Medulla oblongata (tissue), 1 donor: ENCODE measurements at regions not wholly inside any gene's neighbourhood (a gene's known extent, or its start where the extent isn't known, plus 50 kb on each side); places are given as distances from the start of the nearest gene placed in this dataset.

Experiments used
- DNase-seq: peaks from one replicate; pipeline ENCODE4 v3.0.0-alpha.2; 2015; ENCODE audit errors: extremely low spot score

GRCh38 chr4:18278244-18278643, 256.7 kb upstream of the LCORL start:
- no peak for DNase-seq

DNA sequence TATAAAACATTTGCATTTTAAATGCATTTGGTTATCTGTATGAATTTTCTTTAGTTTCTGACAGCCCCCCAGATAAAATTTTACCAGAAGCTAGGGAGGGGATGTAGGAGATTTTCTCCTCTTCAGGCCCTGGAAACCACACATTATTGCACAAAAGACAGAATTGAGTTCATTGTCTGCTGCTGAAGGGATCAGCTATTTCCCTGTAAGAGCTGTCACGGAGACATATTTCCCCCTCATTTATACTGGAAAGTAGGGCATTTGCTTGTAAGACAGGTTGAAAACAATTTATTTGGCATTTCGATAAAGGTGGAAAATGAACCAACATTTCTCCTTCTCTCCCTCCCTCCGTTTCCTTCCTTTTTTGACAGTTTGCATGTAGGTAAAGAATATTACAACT, 241.3 kb upstream of the LCORL start:
- DNase-seq: no peak

- DNase-seq: no peak
These were observed 230.5 kb upstream of the LCORL start for GRCh38 chr4:18252052-18252451.

- DNase-seq: no peak
These were observed 229.0 kb upstream of the LCORL start for GRCh38 chr4:18250564-18250963.

- DNase-seq: no peak
These were observed 227.1 kb upstream of the LCORL start for GRCh38 chr4:18248611-18249010.

DNA sequence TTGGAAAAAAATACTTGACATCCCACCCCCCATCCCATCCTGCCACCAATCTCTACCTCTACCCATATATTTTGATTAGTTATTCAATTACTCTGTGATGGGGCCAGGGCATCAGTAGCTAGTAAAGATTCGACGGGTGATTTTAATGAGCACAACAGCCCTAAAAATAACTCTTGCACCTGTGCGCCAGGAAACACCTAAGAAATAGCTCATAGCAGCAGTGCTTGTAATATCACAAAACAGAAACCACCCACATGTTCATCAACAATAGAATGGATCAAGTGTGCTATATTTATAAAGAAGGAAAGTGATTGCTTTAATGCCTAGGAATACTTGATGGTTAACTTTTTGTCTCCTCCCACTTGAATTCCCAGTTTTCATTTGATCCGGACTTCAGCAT, 225.6 kb upstream of the LCORL start:
- DNase-seq: no peak

GRCh38 chr4:18242919-18243693, 221.6 kb upstream of the LCORL start:
- DNase-seq: no peak

DNA sequence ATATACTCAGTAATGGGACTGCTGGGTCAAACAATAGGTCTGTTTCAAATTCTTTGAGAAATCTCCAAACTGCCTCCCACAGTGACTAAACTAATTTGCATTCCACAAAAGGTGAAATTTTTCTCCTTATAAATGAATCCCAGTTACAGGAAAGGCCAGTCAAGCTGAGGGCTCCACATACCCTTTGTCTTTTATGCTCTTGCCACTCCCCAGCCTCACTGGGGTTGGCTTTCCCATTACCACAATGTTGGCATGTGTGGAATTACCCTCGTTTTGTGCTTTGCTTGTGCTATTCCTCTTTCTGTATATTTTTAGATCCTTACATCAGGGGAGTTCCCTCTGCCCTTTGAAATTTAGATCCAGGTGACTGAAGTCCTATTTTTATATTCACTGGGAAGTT, 220.2 kb upstream of the LCORL start:
- DNase-seq: no peak

DNA sequence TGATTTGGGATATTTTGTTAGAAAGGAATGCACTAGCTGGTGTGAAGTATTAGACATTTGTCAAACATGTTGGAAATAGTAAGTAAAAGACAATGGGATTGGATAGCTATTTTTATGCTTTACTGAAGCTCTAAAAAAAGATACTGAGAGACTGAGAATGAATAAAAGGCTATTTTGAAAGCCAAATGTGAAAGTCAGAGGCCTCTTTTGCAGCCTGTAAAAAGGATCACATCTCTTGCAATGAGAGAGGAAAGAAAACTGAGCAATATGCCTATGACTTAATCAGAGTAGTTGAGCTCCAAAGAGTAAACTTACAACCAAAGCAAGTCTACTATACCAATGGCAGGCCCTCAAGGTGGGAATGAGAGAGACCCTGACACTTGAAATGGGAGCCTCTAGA, 212.6 kb upstream of the LCORL start:
- DNase-seq: no peak

DNA sequence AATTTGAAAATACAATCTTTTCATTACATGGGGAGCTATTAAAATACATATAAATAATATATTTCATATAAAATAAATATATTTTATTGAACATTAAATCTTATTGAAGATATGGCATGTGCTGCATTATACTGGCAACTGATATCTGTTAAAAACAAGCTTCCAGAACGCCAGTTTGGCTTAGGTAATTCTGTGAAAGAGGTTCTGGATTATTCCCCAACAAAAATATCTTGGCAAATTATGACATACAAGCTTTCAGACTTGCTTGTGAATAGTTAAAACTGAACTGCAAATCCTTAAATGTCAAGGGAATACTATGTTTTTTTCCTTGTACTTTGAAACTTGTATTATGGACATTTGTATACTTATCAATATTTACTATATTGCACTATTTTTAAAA, 210.2 kb upstream of the LCORL start:
- DNase-seq: no peak

DNA sequence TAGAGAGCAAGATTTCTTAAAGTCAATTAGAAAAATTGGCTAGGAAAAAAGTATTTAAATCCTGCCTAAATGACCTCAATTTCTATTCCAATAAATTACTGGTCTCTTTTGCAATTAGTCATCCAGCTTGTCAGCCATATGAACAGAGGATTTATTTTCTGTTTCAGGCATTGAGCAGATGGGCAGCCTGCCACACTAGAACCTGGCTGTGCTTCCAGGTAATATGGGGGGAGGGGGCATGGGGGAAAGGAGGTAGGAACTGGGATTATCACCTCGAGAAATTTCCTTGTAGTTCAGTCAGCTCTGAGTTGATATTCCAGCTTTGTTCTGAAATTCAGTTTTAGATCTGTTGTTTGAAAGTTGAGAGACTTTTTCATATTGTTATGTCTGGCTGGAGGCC, 206.3 kb upstream of the LCORL start:
- DNase-seq: no peak

GRCh38 chr4:18214411-18215055, 193.0 kb upstream of the LCORL start:
- DNase-seq: no peak

DNA sequence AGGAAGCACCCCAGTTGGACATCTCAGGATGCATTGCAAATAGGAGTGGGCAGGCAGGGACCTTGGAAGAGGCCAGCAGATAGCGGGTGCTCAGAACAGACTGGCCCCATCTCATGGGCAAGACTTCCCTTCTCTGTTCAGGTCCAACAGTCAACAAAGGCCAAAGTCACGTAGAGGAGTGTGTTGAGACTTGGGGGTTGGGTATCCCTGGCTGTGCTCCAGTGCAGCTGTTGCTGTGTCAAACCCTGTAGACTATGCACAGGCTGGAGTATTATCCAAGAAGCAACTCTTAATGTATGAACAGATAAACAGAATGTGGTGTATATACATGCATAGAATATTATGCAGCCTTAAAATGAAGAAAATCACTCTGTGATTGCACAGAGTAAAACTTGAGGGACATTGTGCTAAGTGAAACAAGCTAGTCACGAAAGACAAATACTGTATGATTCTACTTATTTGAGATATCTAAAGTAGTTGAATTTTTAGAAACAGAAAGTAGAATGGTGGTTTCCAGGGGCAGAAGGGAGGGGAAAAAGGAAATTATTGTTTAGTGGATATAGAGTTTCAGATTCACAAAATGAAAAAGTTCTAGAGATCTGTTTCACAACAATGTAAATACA, 192.1 kb upstream of the LCORL start:
- DNase-seq: no peak

- no peak for DNase-seq
These were observed 187.9 kb upstream of the LCORL start for GRCh38 chr4:18209448-18209847.

- no peak for DNase-seq
These were observed 182.4 kb upstream of the LCORL start for GRCh38 chr4:18203966-18204365.

- no peak for DNase-seq
These were observed 180.9 kb upstream of the LCORL start for GRCh38 chr4:18202486-18202885.

DNA sequence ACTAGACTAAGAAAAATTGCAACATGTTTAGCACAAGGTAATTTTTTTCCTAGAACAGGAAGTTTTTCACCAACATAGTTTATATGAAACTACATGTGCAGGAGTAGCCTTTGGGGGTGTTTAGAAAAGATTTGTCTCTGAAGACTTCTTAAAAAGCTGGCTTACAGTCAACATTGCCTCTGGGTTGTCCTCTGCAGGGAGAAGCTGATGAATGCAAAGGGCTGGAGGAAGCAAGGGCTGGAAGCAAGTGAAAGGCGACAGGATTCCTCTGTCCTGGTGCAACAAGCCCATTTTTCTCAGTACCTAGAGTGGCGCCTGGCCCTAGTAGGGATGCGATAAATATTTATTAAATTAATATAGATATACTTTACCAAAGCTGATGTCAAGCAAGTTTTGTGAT, 180.3 kb upstream of the LCORL start:
- DNase-seq: no peak

DNA sequence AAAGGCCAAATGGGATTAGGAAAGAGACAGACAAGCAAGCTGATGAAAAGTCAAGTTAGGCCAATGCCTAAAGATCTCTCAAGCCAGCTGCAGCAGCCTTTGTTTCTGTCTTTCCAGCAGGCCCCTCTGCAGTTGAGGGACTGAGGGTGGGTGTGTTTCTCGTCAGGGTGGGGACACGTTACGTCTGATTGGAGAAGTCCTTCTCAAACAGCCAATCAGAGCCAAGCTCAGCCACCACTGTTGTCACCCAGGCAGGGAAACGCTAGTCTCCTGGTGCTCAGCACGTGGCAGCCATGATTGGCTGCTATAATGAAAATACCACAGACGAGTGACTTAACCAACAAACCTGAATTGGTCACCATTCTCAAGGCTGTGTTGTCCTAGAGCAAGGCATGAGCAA, 177.1 kb upstream of the LCORL start:
- no peak for DNase-seq

DNA sequence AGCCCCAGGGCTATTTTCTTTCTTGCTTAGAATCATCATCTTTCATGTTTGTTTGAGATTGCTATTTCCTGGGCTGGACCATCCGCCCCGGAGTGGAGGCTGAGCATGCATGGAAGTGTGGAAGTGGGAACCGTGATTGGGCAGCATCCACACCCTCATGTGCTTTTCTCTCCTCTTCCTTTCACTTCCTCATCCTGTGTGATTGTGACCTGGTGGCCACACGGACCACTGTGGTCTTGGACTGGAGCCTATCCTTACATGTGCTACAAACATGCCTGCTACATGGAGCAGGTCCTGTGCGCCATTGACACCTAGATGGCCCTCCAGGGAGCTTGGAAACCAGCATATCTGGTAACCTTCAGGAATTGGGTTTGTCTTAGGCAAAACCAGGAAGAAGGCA, 175.9 kb upstream of the LCORL start:
- no peak for DNase-seq

DNA sequence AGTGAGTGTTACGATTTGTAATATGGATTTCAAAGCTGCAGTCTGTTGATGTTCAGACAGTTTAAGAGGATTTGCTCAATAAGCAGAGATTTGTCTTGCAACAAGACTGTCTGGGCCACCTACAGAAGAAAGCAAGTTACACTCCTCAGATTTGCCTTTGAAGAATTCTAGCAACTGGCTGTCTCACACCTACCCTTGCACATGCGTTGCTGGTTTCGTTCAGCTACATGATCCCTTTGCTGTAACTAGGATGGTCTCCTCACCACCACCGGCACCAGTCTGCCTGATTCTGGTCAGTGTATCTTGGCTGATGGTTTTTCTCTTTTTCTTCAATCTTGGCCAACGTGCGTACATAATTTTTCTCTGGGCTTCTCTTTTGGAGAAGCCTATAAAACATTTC, 172.7 kb upstream of the LCORL start:
- no peak for DNase-seq

DNA sequence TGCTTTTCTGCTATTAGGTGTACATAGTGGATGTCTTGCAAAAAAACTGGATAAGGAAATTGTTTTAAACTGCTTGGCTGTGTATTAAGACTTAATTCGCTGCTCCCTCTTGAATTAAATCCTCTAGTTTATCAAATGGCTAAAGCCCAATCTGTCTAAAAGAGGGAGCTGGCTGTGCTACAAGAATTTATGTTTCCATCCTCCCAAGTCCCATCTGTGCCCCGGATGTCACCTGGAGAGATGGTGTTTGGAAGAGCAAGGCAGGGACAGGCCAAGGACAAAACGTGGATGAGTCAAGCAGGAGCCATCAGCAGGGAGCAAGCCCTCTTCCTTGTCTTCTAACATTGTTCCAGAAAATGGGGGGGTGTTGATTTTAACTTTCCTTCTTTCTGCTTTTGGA, 171.3 kb upstream of the LCORL start:
- DNase-seq: no peak

- DNase-seq: no peak
These were observed 163.9 kb upstream of the LCORL start for GRCh38 chr4:18185491-18185890.

GRCh38 chr4:18180892-18181291, 159.3 kb upstream of the LCORL start:
- DNase-seq: no peak
